Lung (tissue), 11 donors: ENCODE measurements at regions not wholly inside any gene's neighbourhood (a gene's known extent, or its start where the extent isn't known, plus 50 kb on each side); places are given as distances from the start of the nearest gene placed in this dataset.
A peak's percentile ranks its signal among the peaks of the same experiment; 100 is the strongest.
"Not testable (repeated sequence)": the region's sequence is repeated elsewhere in the genome, so short reads cannot be mapped to it uniquely, and the experiment has no call there.

ENCODE experiments used
- ATAC-seq: fragments of 200-7000 bp; cut with Tn5 transposase; one replicate; pipeline ENCODE4 v1.9.1; 2020; ENCODE audit warnings: moderate number of reproducible peaks; ENCODE audit not compliant: insufficient read depth, low FRiP score
- DNase-seq, 3 donors: peaks; one replicate each; pipeline ENCODE4 v3.0.0-alpha.2; 2013 to 2017
- H3K27ac ChIP-seq, 2 donors: one replicate each; pipeline ENCODE4 v1.5.1; 2013; ENCODE audit warnings: mild to moderate bottlenecking in 2 of 2, moderate library complexity in 2 of 2, control low read depth in 1 of 2, inconsistent platforms in 1 of 2, low read depth in 1 of 2, low read length in 1 of 2
- H3K27me3 ChIP-seq, 3 donors: one replicate each; pipeline ENCODE4 v1.5.1; 2013; ENCODE audit warnings: low read length in 2 of 3; ENCODE audit not compliant: control insufficient read depth in 3 of 3, insufficient read depth in 3 of 3
- H3K36me3 ChIP-seq, 4 donors: one replicate each; pipeline ENCODE4 v1.5.1; 2013; ENCODE audit warnings: low read length in 4 of 4, mild to moderate bottlenecking in 1 of 4, moderate library complexity in 1 of 4; ENCODE audit not compliant: control insufficient read depth in 4 of 4, insufficient read depth in 4 of 4
- H3K4me1 ChIP-seq, 5 donors: one replicate each; pipeline ENCODE4 v1.5.1; 2013; ENCODE audit warnings: low read length in 5 of 5, mild to moderate bottlenecking in 2 of 5, moderate library complexity in 1 of 5; ENCODE audit not compliant: control insufficient read depth in 5 of 5, insufficient read depth in 5 of 5
- H3K4me3 ChIP-seq: one replicate; pipeline ENCODE4 v1.5.1; 2013; ENCODE audit warnings: mild to moderate bottlenecking, control low read depth, moderate library complexity
- H3K9ac ChIP-seq, 2 donors: one replicate each; pipeline ENCODE4 v1.5.1; 2013; ENCODE audit warnings: low read length in 2 of 2, control low read depth in 1 of 2; ENCODE audit not compliant: insufficient read depth in 1 of 2
- H3K9me3 ChIP-seq, 4 donors: one replicate each; pipeline ENCODE4 v1.5.1; 2013; ENCODE audit warnings: low read length in 3 of 4, mild to moderate bottlenecking in 1 of 4, moderate library complexity in 1 of 4; ENCODE audit not compliant: control insufficient read depth in 4 of 4, insufficient read depth in 3 of 4
- WGBS, 2 donors: extraction: QIAGEN DNeasy Blood & Tissue Kit; methylation state at CpG; one replicate each; pipeline ENCODE4 v1.1.7; 2013; 5-methylcytosine and 5-hydroxymethylcytosine counted together
- TF ChIP-seq, protein P1 (sequence below): IDR thresholded peaks from 2 replicates; pipeline ENCODE4 v1.5.1; 2012; ENCODE audit warnings: mild to moderate bottlenecking; ENCODE audit errors: control extremely low read depth, extremely low read depth
- donor health status: control.
- donor health status: control.
- donor health status: Bipolar disorder and iron deficiency.
- donor health status: healthy.
- donor health status: DM: yes; HTN: yes; CAD: no.

DNA sequence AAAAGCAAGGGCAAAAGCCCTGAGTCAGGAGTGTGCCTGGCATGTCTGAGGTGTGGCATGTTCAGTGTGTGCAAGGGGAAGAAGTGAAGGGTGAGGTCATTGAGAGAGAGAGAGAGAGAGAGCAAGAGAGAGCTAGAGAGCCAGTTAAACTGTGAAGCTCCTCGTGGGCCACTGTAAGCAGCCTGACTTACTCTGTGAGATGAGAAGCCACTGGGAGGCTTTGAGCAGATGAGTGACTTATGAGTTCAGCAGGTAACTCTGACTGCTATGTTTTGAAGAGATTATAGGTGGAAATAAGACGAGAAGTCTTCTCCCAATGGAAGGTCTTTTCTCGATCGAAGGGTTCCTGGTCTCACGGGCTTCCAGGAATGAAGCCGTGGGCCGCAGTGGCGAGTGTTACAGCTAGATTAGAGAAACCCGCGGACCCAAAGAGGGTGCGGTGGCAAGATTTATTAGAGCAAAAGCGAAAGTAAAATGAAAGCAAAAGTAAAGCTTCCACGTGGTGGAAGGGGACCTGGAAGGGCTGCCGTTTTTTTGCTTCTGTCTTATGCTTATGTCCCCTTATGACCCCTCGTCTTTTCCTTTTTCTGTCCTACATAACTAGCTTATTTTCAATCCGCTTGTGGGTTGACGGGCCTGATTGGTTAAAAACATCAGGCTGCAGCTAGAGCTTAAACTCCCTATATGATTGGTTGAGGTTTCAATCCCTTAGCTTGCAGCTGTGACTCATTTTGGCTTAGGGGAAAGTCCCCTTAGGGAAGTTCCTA, 323.1 kb upstream of the FAM78B start:
- Histone ChIP-seq H3K36me3 (no peaks in the 10 kb centered on the region), H3K4me1 (peaks cover 0 to 2% (median 0%) of the 10 kb centered on the region in 5 donors), H3K27me3 (no peaks in the 10 kb centered on the region), H3K9me3 (peaks cover 0 to 2% (median under 1%) of the 10 kb centered on the region in 4 donors), H3K4me3 (no peak overlapping the region), H3K9ac (no peak overlapping the region), H3K27ac (peak overlapping the region in 1 of 2 donors; percentile 64)
- TF ChIP-seq, protein P1, sequence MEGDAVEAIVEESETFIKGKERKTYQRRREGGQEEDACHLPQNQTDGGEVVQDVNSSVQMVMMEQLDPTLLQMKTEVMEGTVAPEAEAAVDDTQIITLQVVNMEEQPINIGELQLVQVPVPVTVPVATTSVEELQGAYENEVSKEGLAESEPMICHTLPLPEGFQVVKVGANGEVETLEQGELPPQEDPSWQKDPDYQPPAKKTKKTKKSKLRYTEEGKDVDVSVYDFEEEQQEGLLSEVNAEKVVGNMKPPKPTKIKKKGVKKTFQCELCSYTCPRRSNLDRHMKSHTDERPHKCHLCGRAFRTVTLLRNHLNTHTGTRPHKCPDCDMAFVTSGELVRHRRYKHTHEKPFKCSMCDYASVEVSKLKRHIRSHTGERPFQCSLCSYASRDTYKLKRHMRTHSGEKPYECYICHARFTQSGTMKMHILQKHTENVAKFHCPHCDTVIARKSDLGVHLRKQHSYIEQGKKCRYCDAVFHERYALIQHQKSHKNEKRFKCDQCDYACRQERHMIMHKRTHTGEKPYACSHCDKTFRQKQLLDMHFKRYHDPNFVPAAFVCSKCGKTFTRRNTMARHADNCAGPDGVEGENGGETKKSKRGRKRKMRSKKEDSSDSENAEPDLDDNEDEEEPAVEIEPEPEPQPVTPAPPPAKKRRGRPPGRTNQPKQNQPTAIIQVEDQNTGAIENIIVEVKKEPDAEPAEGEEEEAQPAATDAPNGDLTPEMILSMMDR, result no peak
- ATAC-seq (peak; percentile 54), DNase-seq (no peak)
- WGBS, 2 donors, result 31 to 52% methylated on average over 17 of the region's 17 CpGs

DNA sequence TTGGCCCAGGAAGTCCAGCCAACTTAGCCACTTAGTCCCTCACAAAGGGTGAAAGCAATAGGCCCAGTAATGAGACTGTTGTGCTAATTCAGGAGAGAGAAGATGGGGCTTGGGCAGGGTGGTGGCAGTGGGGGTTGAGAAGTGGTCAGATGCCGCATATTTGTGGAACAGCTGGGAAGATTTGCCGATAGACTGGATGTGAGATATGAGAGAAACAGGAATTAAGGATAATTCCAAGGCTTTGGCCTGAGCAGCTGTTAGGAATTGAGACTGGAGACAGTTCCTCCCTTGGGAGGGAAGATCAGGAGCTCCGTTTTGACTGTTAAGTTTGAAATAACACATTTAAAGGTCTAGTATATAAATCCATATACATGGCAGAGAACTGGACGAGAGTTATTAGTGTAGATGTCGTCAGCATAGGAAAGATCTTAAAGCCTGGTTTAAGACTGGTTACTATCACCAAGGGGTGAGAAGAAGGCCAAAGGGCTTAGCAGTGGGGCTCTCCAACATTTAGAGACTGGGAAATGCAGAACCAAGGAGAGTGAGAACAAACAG, 323.7 kb upstream of the FAM78B start:
- H3K9ac ChIP-seq, result no peak overlapping the region
- WGBS, 2 donors, result 71 to 82% methylated on average over 5 of the region's 5 CpGs
- H3K4me3 ChIP-seq, result no peak overlapping the region
- no peak for DNase-seq
- TF ChIP-seq, protein P1, result no peak
- ATAC-seq, result no peak
- no peaks in the 10 kb centered on the region for H3K27me3 ChIP-seq
- H3K27ac ChIP-seq, result no peak overlapping the region
- peaks cover 0 to 2% (median 0%) of the 10 kb centered on the region in 5 donors for H3K4me1 ChIP-seq
- no peaks in the 10 kb centered on the region for H3K36me3 ChIP-seq
- H3K9me3 ChIP-seq, result peaks cover 0 to 2% (median under 1%) of the 10 kb centered on the region in 4 donors

DNA sequence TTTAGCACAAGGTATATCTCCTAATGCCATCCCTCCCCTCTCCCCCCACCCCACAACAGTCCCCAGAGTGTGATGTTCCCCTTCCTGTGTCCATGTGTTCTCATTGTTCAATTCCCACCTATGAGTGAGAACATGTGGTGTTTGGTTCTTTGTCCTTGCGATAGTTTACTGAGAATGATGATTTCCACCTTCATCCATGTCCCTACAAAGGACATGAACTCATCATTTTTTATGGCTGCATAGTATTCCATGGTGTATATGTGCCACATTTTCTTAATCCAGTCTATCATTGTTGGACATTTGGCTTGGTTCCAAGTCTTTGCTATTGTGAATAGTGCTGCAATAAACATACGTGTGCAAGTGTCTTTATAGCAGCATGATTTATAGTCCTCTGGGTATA, 327.0 kb upstream of the FAM78B start:
- H3K4me3 ChIP-seq, DNase-seq, H3K9me3 ChIP-seq, H3K27me3 ChIP-seq, H3K9ac ChIP-seq, H3K27ac ChIP-seq, ATAC-seq, H3K36me3 ChIP-seq, H3K4me1 ChIP-seq: not testable (repeated sequence)
- WGBS, 2 donors, result 73 to 87% methylated on average over 2 of the region's 2 CpGs

DNA sequence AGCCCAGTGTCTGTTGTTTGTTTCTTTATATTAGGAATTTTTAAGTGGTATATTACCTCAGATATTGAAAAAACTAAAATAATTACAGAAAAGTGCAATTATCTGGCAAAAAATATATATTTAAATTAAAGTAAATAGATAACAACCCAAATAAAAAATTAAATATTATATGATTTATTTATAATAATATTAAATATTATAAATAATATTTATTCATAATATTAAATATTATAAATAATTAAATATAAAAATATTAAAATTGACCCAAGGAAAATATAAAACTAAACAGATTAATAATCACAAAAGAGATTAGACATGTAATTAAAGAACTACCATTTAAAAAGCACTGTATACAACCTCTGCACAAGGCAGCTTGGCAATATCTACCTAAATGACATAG, 331.9 kb upstream of the POGK start:
- no peak overlapping the region for H3K9ac ChIP-seq
- no peak overlapping the region for H3K4me3 ChIP-seq
- TF ChIP-seq, protein P1, result no peak
- ATAC-seq (no peak), DNase-seq (no peak)
- no peaks in the 10 kb centered on the region for H3K27me3 ChIP-seq
- no peaks in the 10 kb centered on the region for H3K9me3 ChIP-seq
- H3K4me1 ChIP-seq, result no peaks in the 10 kb centered on the region
- no peaks in the 10 kb centered on the region for H3K36me3 ChIP-seq
- H3K27ac ChIP-seq, result no peak overlapping the region
